ENCODE measurements at regions not wholly inside any gene's neighbourhood (a gene's known extent, or its start where the extent isn't known, plus 50 kb on each side); places are given as distances from the start of the nearest gene placed in this dataset.
"Not testable (repeated sequence)": the region's sequence is repeated elsewhere in the genome, so short reads cannot be mapped to it uniquely, and the experiment has no call there.

DNA sequence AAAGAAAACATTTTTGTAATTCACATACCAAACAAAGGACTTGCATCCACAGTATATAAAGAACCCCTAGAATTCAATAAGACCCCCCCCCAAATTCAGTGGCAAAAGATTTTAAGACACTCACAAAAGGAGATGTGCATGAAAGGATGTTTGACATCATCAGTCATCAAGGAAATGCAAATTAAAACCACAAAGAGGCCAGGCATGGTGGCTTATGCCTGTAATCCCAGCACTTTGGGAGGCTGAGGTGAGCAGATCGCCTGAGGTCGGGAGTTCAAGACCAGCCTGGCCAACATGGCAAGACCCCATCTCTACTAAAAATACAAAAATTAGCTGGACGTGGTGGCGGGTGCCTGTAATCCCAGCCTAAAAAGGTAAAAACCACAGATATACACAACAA lies 61.3 kb downstream of the AIPL1 start:
- not testable (repeated sequence) for H3K4me1 ChIP-seq (ENCODE audit: insufficient read depth, low read length); H3K36me3 ChIP-seq (ENCODE audit: insufficient read depth, low read length); H3K27ac ChIP-seq (ENCODE audit: low read depth, low read length); H3K9ac ChIP-seq (ENCODE audit: low read depth, low read length); H3K27me3 ChIP-seq (ENCODE audit: insufficient read depth, low read length); H3K4me3 ChIP-seq (ENCODE audit: low read length)
- peaks cover 10% of the 10 kb centered on the region for H3K9me3 ChIP-seq (ENCODE audit: insufficient read depth, low read depth, low read length)
- WGBS: 92% methylated on average over 4 of the region's 4 CpGs

DNA sequence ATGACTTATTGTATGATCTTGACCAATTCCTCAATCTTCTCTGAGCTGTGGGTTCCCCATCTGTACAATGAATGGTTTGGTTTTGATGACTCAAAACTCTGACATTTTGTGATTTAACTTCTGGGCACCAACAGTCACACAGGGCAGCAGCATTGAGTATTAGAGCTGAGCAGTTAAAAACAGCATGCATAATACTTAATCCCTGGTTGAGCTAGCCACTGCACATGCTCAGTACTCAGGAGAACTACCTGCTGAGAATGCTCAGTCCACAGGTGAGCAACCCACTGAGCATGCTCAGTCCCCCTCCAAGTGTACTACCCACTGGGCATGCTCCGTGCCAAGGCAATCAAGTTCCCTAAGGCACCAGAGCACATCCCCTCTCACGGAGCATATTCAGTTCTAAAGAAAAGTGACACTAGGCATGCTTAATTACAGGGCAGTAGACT lies 68.7 kb downstream of the AIPL1 start:
- no peak overlapping the region for H3K4me3 ChIP-seq (ENCODE audit: low read length)
- WGBS: 61% methylated on average over 2 of the region's 2 CpGs
- no peak overlapping the region for H3K9ac ChIP-seq (ENCODE audit: low read depth, low read length)
- H3K36me3 ChIP-seq (ENCODE audit: insufficient read depth, low read length): no peaks in the 10 kb centered on the region
- H3K4me1 ChIP-seq (ENCODE audit: insufficient read depth, low read length): no peaks in the 10 kb centered on the region
- no peaks in the 10 kb centered on the region for H3K27me3 ChIP-seq (ENCODE audit: insufficient read depth, low read length)
- no peaks in the 10 kb centered on the region for H3K9me3 ChIP-seq (ENCODE audit: insufficient read depth, low read depth, low read length)
- no peak overlapping the region for H3K27ac ChIP-seq (ENCODE audit: low read depth, low read length)

- no peaks in the 10 kb centered on the region for H3K9me3 ChIP-seq (ENCODE audit: insufficient read depth, low read depth, low read length)
- H3K9ac ChIP-seq (ENCODE audit: low read depth, low read length): no peak overlapping the region
- no peak overlapping the region for H3K4me3 ChIP-seq (ENCODE audit: low read length)
- no peaks in the 10 kb centered on the region for H3K27me3 ChIP-seq (ENCODE audit: insufficient read depth, low read length)
- H3K4me1 ChIP-seq (ENCODE audit: insufficient read depth, low read length): no peaks in the 10 kb centered on the region
- 94% methylated on average over 13 of the region's 13 CpGs for WGBS
- no peaks in the 10 kb centered on the region for H3K36me3 ChIP-seq (ENCODE audit: insufficient read depth, low read length)
- no peak overlapping the region for H3K27ac ChIP-seq (ENCODE audit: low read depth, low read length)
These were observed 69.5 kb downstream of the AIPL1 start for GRCh38 chr17:6365200-6365943.

- no peak overlapping the region for H3K4me3 ChIP-seq (ENCODE audit: low read length)
- 77% methylated on average over 3 of the region's 5 CpGs for WGBS
- no peaks in the 10 kb centered on the region for H3K9me3 ChIP-seq (ENCODE audit: insufficient read depth, low read depth, low read length)
- H3K27ac ChIP-seq (ENCODE audit: low read depth, low read length): no peak overlapping the region
- no peaks in the 10 kb centered on the region for H3K27me3 ChIP-seq (ENCODE audit: insufficient read depth, low read length)
- H3K36me3 ChIP-seq (ENCODE audit: insufficient read depth, low read length): no peaks in the 10 kb centered on the region
- H3K4me1 ChIP-seq (ENCODE audit: insufficient read depth, low read length): no peaks in the 10 kb centered on the region
- H3K9ac ChIP-seq (ENCODE audit: low read depth, low read length): no peak overlapping the region
These were observed 73.2 kb downstream of the AIPL1 start for GRCh38 chr17:6361733-6362132.

DNA sequence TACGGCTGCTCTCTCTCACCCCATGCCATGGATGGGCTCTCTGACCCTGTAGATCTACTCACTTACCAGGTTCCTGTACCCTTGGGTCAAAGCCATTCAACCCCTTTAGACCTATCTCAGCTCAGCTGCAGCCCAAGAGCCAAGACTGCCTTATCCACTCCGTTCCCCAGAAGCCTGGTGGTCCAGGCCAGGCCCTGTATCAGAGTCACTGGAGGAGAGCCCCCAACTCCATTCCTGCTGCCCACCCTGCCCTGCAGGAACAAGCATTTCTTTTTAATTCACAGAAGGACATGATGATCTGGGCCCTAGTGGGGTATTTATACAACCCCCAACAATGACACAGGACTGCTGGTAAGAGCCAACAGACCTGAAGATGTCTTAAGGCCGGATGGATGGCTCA lies 76.8 kb downstream of the AIPL1 start:
- Histone ChIP-seq H3K4me3 (ENCODE audit: low read length) (no peak overlapping the region), H3K27ac (ENCODE audit: low read depth, low read length) (no peak overlapping the region), H3K4me1 (ENCODE audit: insufficient read depth, low read length) (no peaks in the 10 kb centered on the region), H3K9me3 (ENCODE audit: insufficient read depth, low read depth, low read length) (no peaks in the 10 kb centered on the region), H3K9ac (ENCODE audit: low read depth, low read length) (no peak overlapping the region), H3K36me3 (ENCODE audit: insufficient read depth, low read length) (no peaks in the 10 kb centered on the region), H3K27me3 (ENCODE audit: insufficient read depth, low read length) (no peaks in the 10 kb centered on the region)
- WGBS: 97% methylated on average over 3 of the region's 3 CpGs

DNA sequence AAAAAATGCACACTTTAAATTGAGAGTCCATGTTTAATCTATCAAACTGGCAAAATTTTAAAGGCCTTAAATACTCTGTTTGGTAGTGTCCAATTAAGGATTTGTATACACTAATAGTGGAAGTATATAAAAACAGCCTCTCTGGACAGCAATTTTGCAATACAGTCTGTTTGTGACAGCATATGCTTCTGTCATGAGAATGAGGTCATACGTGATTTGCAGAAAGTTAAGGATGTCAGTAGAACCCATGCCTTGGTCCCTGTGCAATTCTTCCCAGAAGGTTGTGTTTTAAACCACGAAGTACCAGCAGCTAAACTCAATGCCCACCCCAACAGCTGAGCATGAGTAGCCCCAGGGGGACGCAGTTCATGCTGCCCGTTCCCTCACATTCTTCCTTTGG lies 78.4 kb downstream of the AIPL1 start:
- no peak overlapping the region for H3K9ac ChIP-seq (ENCODE audit: low read depth, low read length)
- no peak overlapping the region for H3K27ac ChIP-seq (ENCODE audit: low read depth, low read length)
- no peak overlapping the region for H3K4me3 ChIP-seq (ENCODE audit: low read length)
- 84% methylated on average over 4 of the region's 4 CpGs for WGBS
- H3K36me3 ChIP-seq (ENCODE audit: insufficient read depth, low read length): no peaks in the 10 kb centered on the region
- no peaks in the 10 kb centered on the region for H3K4me1 ChIP-seq (ENCODE audit: insufficient read depth, low read length)
- H3K9me3 ChIP-seq (ENCODE audit: insufficient read depth, low read depth, low read length): no peaks in the 10 kb centered on the region
- H3K27me3 ChIP-seq (ENCODE audit: insufficient read depth, low read length): no peaks in the 10 kb centered on the region

- Histone ChIP-seq H3K36me3 (ENCODE audit: insufficient read depth, low read length) (no peaks in the 10 kb centered on the region), H3K4me3 (ENCODE audit: low read length) (no peak overlapping the region), H3K9me3 (ENCODE audit: insufficient read depth, low read depth, low read length) (no peaks in the 10 kb centered on the region), H3K4me1 (ENCODE audit: insufficient read depth, low read length) (no peaks in the 10 kb centered on the region), H3K27ac (ENCODE audit: low read depth, low read length) (no peak overlapping the region), H3K9ac (ENCODE audit: low read depth, low read length) (no peak overlapping the region), H3K27me3 (ENCODE audit: insufficient read depth, low read length) (no peaks in the 10 kb centered on the region)
- WGBS: 78% methylated on average over 3 of the region's 3 CpGs
These were observed 79.7 kb downstream of the AIPL1 start for GRCh38 chr17:6355196-6355595.

- no peak overlapping the region for H3K9ac ChIP-seq (ENCODE audit: low read depth, low read length)
- no peak overlapping the region for H3K27ac ChIP-seq (ENCODE audit: low read depth, low read length)
- no peaks in the 10 kb centered on the region for H3K27me3 ChIP-seq (ENCODE audit: insufficient read depth, low read length)
- 86% methylated on average over 6 of the region's 6 CpGs for WGBS
- no peaks in the 10 kb centered on the region for H3K4me1 ChIP-seq (ENCODE audit: insufficient read depth, low read length)
- no peak overlapping the region for H3K4me3 ChIP-seq (ENCODE audit: low read length)
- no peaks in the 10 kb centered on the region for H3K9me3 ChIP-seq (ENCODE audit: insufficient read depth, low read depth, low read length)
- no peaks in the 10 kb centered on the region for H3K36me3 ChIP-seq (ENCODE audit: insufficient read depth, low read length)
These were observed 81.9 kb downstream of the AIPL1 start for GRCh38 chr17:6352801-6353560.

DNA sequence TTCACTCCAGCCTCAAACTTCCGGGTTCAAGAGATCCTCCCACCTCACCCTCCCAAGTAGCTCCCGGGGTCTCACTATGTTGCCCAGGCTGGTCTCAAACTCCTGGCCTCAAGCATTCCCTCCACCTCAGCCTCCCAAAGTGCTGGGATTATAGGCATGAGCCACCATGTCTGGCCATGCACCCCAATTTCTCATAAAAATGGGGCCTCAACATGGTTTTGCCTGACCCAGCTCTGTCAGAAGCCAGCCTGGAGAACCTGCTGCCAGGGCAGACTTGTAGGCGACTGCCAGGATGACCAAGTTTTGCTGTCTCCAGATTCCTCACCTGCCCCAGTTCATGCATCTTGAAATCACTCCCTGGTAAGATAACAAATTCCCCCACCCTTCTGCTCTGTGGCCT lies 82.9 kb downstream of the AIPL1 start:
- H3K27ac ChIP-seq (ENCODE audit: low read depth, low read length): no peak overlapping the region
- 88% methylated on average over 3 of the region's 3 CpGs for WGBS
- no peaks in the 10 kb centered on the region for H3K9me3 ChIP-seq (ENCODE audit: insufficient read depth, low read depth, low read length)
- no peaks in the 10 kb centered on the region for H3K4me1 ChIP-seq (ENCODE audit: insufficient read depth, low read length)
- H3K36me3 ChIP-seq (ENCODE audit: insufficient read depth, low read length): no peaks in the 10 kb centered on the region
- no peaks in the 10 kb centered on the region for H3K27me3 ChIP-seq (ENCODE audit: insufficient read depth, low read length)
- H3K4me3 ChIP-seq (ENCODE audit: low read length): no peak overlapping the region
- H3K9ac ChIP-seq (ENCODE audit: low read depth, low read length): no peak overlapping the region

GRCh38 chr17:6350806-6351205 lies 84.1 kb downstream of the AIPL1 start:
- Histone ChIP-seq H3K36me3 (ENCODE audit: insufficient read depth, low read length) (no peaks in the 10 kb centered on the region), H3K27ac (ENCODE audit: low read depth, low read length) (no peak overlapping the region), H3K27me3 (ENCODE audit: insufficient read depth, low read length) (no peaks in the 10 kb centered on the region), H3K9ac (ENCODE audit: low read depth, low read length) (no peak overlapping the region), H3K9me3 (ENCODE audit: insufficient read depth, low read depth, low read length) (no peaks in the 10 kb centered on the region), H3K4me1 (ENCODE audit: insufficient read depth, low read length) (no peaks in the 10 kb centered on the region), H3K4me3 (ENCODE audit: low read length) (no peak overlapping the region)
- WGBS: 90% methylated on average over 5 of the region's 5 CpGs

GRCh38 chr17:6348891-6349290 lies 86.0 kb downstream of the AIPL1 start:
- H3K9ac ChIP-seq (ENCODE audit: low read depth, low read length): no peak overlapping the region
- no peak overlapping the region for H3K4me3 ChIP-seq (ENCODE audit: low read length)
- no peaks in the 10 kb centered on the region for H3K9me3 ChIP-seq (ENCODE audit: insufficient read depth, low read depth, low read length)
- no peaks in the 10 kb centered on the region for H3K4me1 ChIP-seq (ENCODE audit: insufficient read depth, low read length)
- no peaks in the 10 kb centered on the region for H3K27me3 ChIP-seq (ENCODE audit: insufficient read depth, low read length)
- H3K36me3 ChIP-seq (ENCODE audit: insufficient read depth, low read length): no peaks in the 10 kb centered on the region
- 87% methylated on average over 9 of the region's 9 CpGs for WGBS
- no peak overlapping the region for H3K27ac ChIP-seq (ENCODE audit: low read depth, low read length)

Measured in HUES64 (cell line).